ENCODE measurements at regions not wholly inside any gene's neighbourhood (a gene's known extent, or its start where the extent isn't known, plus 50 kb on each side); places are given as distances from the start of the nearest gene placed in this dataset.

DNA sequence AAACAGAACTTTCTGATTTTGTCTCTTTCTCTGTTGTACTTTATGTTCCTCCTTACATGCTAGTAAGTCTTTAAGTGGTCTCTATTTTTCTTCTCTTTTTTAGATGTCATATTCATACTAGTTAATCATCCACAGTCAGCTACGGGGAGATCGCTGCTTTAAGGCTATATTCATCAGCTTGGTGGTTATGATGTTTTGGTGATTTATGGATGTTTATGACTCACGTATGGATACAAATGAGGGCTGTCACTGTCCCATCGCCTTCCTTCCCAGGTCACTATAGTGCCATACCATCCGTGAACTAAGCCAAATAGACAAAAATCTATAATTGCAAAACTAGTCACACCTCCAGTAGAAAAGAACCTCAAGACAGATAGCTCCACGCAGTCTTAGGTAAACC, 296.8 kb upstream of the AADAT start:
- no peaks in the 10 kb centered on the region for H3F3A ChIP-seq (ENCODE audit: insufficient read depth, low read length, poor library complexity, severe bottlenecking)
- H3K79me2 ChIP-seq (replicated peaks; ENCODE audit: insufficient read depth, low read length) = no peaks in the 10 kb centered on the region
- H3K4me2 ChIP-seq (ENCODE audit: low read length) = no peak overlapping the region

DNA sequence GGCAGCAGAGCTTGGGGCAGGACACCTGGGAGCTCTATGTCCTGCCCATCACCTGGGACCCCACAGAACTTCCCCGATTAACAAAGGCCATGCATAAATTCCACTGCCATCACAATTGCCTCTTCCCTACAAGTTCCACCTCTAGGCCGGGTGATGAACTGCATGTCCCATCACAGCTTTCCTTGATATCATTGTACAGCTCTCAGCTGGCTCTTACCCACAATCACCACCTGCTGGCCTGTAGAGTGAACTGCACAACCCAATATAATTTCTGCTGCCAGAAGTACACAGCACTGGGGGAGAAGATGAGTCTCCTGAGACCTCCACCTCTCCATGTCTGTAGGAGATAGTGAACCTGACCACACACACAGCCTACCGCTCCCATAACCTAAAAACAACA, 285.0 kb upstream of the AADAT start:
- TF ChIP-seq MXI1 (conservative IDR thresholded peaks at IDR 0.05; ENCODE audit: poor library complexity, severe bottlenecking) (no peak), SMC3 (conservative IDR thresholded peaks at IDR 0.05; ENCODE audit: poor library complexity) (no peak), EZH2 (IDR thresholded peaks at IDR 0.05; ENCODE audit: borderline replicate concordance, insufficient read depth, low read length, poor library complexity, severe bottlenecking) (no peak), EP300 (conservative IDR thresholded peaks at IDR 0.05; ENCODE audit: poor library complexity, severe bottlenecking) (no peak), TAF1 (IDR thresholded peaks at IDR 0.05; ENCODE audit: low read depth) (no peak), RAD21 (conservative IDR thresholded peaks at IDR 0.05) (no peak), POLR2AphosphoS5 (IDR thresholded peaks at IDR 0.05) (no peak)
- TF ChIP-seq, protein P1, sequence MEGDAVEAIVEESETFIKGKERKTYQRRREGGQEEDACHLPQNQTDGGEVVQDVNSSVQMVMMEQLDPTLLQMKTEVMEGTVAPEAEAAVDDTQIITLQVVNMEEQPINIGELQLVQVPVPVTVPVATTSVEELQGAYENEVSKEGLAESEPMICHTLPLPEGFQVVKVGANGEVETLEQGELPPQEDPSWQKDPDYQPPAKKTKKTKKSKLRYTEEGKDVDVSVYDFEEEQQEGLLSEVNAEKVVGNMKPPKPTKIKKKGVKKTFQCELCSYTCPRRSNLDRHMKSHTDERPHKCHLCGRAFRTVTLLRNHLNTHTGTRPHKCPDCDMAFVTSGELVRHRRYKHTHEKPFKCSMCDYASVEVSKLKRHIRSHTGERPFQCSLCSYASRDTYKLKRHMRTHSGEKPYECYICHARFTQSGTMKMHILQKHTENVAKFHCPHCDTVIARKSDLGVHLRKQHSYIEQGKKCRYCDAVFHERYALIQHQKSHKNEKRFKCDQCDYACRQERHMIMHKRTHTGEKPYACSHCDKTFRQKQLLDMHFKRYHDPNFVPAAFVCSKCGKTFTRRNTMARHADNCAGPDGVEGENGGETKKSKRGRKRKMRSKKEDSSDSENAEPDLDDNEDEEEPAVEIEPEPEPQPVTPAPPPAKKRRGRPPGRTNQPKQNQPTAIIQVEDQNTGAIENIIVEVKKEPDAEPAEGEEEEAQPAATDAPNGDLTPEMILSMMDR (IDR thresholded peaks at IDR 0.05; ENCODE audit: poor library complexity, severe bottlenecking) = no peak
- TF ChIP-seq, protein P2, sequence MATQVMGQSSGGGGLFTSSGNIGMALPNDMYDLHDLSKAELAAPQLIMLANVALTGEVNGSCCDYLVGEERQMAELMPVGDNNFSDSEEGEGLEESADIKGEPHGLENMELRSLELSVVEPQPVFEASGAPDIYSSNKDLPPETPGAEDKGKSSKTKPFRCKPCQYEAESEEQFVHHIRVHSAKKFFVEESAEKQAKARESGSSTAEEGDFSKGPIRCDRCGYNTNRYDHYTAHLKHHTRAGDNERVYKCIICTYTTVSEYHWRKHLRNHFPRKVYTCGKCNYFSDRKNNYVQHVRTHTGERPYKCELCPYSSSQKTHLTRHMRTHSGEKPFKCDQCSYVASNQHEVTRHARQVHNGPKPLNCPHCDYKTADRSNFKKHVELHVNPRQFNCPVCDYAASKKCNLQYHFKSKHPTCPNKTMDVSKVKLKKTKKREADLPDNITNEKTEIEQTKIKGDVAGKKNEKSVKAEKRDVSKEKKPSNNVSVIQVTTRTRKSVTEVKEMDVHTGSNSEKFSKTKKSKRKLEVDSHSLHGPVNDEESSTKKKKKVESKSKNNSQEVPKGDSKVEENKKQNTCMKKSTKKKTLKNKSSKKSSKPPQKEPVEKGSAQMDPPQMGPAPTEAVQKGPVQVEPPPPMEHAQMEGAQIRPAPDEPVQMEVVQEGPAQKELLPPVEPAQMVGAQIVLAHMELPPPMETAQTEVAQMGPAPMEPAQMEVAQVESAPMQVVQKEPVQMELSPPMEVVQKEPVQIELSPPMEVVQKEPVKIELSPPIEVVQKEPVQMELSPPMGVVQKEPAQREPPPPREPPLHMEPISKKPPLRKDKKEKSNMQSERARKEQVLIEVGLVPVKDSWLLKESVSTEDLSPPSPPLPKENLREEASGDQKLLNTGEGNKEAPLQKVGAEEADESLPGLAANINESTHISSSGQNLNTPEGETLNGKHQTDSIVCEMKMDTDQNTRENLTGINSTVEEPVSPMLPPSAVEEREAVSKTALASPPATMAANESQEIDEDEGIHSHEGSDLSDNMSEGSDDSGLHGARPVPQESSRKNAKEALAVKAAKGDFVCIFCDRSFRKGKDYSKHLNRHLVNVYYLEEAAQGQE (IDR thresholded peaks at IDR 0.05; ENCODE audit: borderline replicate concordance) = no peak
- H3K4me3 ChIP-seq (ENCODE audit: low read length) = no peak overlapping the region
- peaks cover 4% of the 10 kb centered on the region for H3K9me3 ChIP-seq (ENCODE audit: low read length)
- no peaks in the 10 kb centered on the region for H3F3A ChIP-seq (ENCODE audit: insufficient read depth, low read length, poor library complexity, severe bottlenecking)
- no peaks in the 10 kb centered on the region for H3K79me2 ChIP-seq (replicated peaks; ENCODE audit: insufficient read depth, low read length)
- no peaks in the 10 kb centered on the region for H4K20me1 ChIP-seq (ENCODE audit: insufficient read depth)
- no peak overlapping the region for H3K9ac ChIP-seq (ENCODE audit: low read length)
- H3K4me2 ChIP-seq (ENCODE audit: low read length) = no peak overlapping the region
- H2AFZ ChIP-seq (ENCODE audit: low read depth, low read length) = no peak overlapping the region
- no peaks in the 10 kb centered on the region for H3K27me3 ChIP-seq (ENCODE audit: insufficient read depth, low read depth, low read length)
- no peak overlapping the region for H3K27ac ChIP-seq (ENCODE audit: low read length)
- H3K36me3 ChIP-seq (ENCODE audit: insufficient read depth, low read length) = no peaks in the 10 kb centered on the region
- H3K9me2 ChIP-seq (ENCODE audit: insufficient read depth, low read length) = no peaks in the 10 kb centered on the region

More for the DNA sequence above, 296.8 kb upstream of the AADAT start:
- no peaks in the 10 kb centered on the region for H3K36me3 ChIP-seq (ENCODE audit: insufficient read depth, low read length)
- TF ChIP-seq, protein P2 (IDR thresholded peaks at IDR 0.05; ENCODE audit: borderline replicate concordance) = no peak
- TF ChIP-seq TAF1 (IDR thresholded peaks at IDR 0.05; ENCODE audit: low read depth) = no peak
- TF ChIP-seq, protein P1 (IDR thresholded peaks at IDR 0.05; ENCODE audit: poor library complexity, severe bottlenecking) = no peak
- H3K9ac ChIP-seq (ENCODE audit: low read length) = no peak overlapping the region
- H3K27ac ChIP-seq (ENCODE audit: low read length) = no peak overlapping the region
- H3K27me3 ChIP-seq (ENCODE audit: insufficient read depth, low read depth, low read length) = no peaks in the 10 kb centered on the region
- H3K9me2 ChIP-seq (ENCODE audit: insufficient read depth, low read length) = no peaks in the 10 kb centered on the region
- no peak overlapping the region for H3K4me3 ChIP-seq (ENCODE audit: low read length)
- no peak overlapping the region for H2AFZ ChIP-seq (ENCODE audit: low read depth, low read length)
- no peaks in the 10 kb centered on the region for H3K9me3 ChIP-seq (ENCODE audit: low read length)
- H4K20me1 ChIP-seq (ENCODE audit: insufficient read depth) = no peaks in the 10 kb centered on the region
